IMR-90 (cell line): ENCODE measurements at regions not wholly inside any gene's neighbourhood (a gene's known extent, or its start where the extent isn't known, plus 50 kb on each side); places are given as distances from the start of the nearest gene placed in this dataset.

Experiments
- ATAC-seq: fragments of 200-7000 bp; cut with Tn5 transposase; 2 replicates; pipeline ENCODE4 v1.9.1; 2020; ENCODE audit warnings: low read depth, mild to moderate bottlenecking, moderate library complexity
- BruUV-seq: library from RNA; stranded (reverse); fragments of 400-500 nt; replicated peaks from 2 replicates; lab custom pipeline; 2021; lab: Mats Ljungman, UMichigan
- CTCF ChIA-PET: fragments of 300-600 bp; formaldehyde crosslinking; extraction: SDS; loops from one replicate; lab custom pipeline; 2021; ENCODE audit warnings: antibody characterized with exemption; lab: Yijun Ruan, JAX
- POLR2A ChIA-PET: fragments of 300-600 bp; sonication (Branson Sonifier 250); formaldehyde crosslinking; loops from one replicate; lab custom pipeline; 2022; ENCODE audit warnings: antibody characterized with exemption; ENCODE audit not compliant: unreplicated experiment; lab: Charles Lee
- DNase-seq: peaks from one replicate; pipeline ENCODE4 v3.0.0; 2013
- H2AFZ ChIP-seq: replicated peaks from 2 replicates; pipeline ENCODE3; 2013; ENCODE audit warnings: low read length, mild to moderate bottlenecking; ENCODE audit not compliant: poor library complexity
- H2AK5ac ChIP-seq: 2 replicates; pipeline ENCODE4 v1.6.1; 2013; ENCODE audit warnings: low read depth, low read length, inconsistent platforms
- H2AK9ac ChIP-seq: replicated peaks from 2 replicates; pipeline ENCODE3; 2013; ENCODE audit warnings: mild to moderate bottlenecking, low read depth, low read length, moderate library complexity; ENCODE audit not compliant: poor library complexity
- H2BK120ac ChIP-seq: 2 replicates; pipeline ENCODE4 v1.6.1; 2013; ENCODE audit warnings: low read depth, low read length, inconsistent platforms
- H2BK15ac ChIP-seq: 3 replicates; pipeline ENCODE4 v1.6.1; 2013; ENCODE audit warnings: low read depth, low read length, inconsistent platforms
- H2BK20ac ChIP-seq: 2 replicates; pipeline ENCODE4 v1.6.1; 2013; ENCODE audit warnings: low read depth, mild to moderate bottlenecking, inconsistent platforms, low read length, moderate library complexity
- H2BK5ac ChIP-seq: 2 replicates; pipeline ENCODE4 v1.6.1; 2013; ENCODE audit warnings: mild to moderate bottlenecking, low read depth, low read length, inconsistent platforms; ENCODE audit not compliant: poor library complexity, severe bottlenecking
- H3K14ac ChIP-seq: replicated peaks from 2 replicates; pipeline ENCODE4 v1.6.1; 2013; ENCODE audit warnings: low read depth, low read length, inconsistent platforms
- H3K18ac ChIP-seq: 2 replicates; pipeline ENCODE4 v1.6.1; 2013; ENCODE audit warnings: low read depth, low read length, control low read depth
- H3K23ac ChIP-seq: 2 replicates; pipeline ENCODE4 v1.6.1; 2013; ENCODE audit warnings: low read depth, low read length, inconsistent platforms
- H3K27ac ChIP-seq: 2 replicates; pipeline ENCODE4 v1.5.1; 2013; ENCODE audit warnings: mild to moderate bottlenecking, control low read depth, low read length; ENCODE audit not compliant: insufficient read depth
- H3K27me3 ChIP-seq: 2 replicates; pipeline ENCODE4 v1.6.1; 2013; ENCODE audit warnings: low read length; ENCODE audit not compliant: control insufficient read depth, insufficient read depth
- H3K36me3 ChIP-seq: 2 replicates; pipeline ENCODE4 v1.6.1; 2013; ENCODE audit warnings: low read length, mixed read lengths; ENCODE audit not compliant: control insufficient read depth, insufficient read depth
- H3K4ac ChIP-seq: 2 replicates; pipeline ENCODE4 v1.6.1; 2013; ENCODE audit warnings: low read depth, low read length, inconsistent platforms
- H3K4me1 ChIP-seq: 2 replicates; pipeline ENCODE4 v1.6.1; 2013; ENCODE audit warnings: low read length, mixed read lengths; ENCODE audit not compliant: control insufficient read depth, insufficient read depth
- H3K4me2 ChIP-seq: 2 replicates; pipeline ENCODE4 v1.6.1; 2013; ENCODE audit warnings: low read depth, mild to moderate bottlenecking, control low read depth, low read length, moderate library complexity
- H3K4me3 ChIP-seq: 2 replicates; pipeline ENCODE4 v1.5.1; 2013; ENCODE audit warnings: low read depth, mild to moderate bottlenecking, control low read depth, low read length, moderate library complexity; ENCODE audit not compliant: insufficient read depth
- H3K56ac ChIP-seq: 2 replicates; pipeline ENCODE4 v1.6.1; 2013; ENCODE audit warnings: low read length, inconsistent platforms; ENCODE audit not compliant: insufficient read depth; ENCODE audit errors: extremely low read depth
- H3K79me1 ChIP-seq, 2 experiments: 2 replicates each; pipeline ENCODE4 v1.6.1; 2013; ENCODE audit warnings: low read length in 2 of 2, inconsistent platforms in 1 of 2, low read depth in 1 of 2
- H3K9ac ChIP-seq: 2 replicates; pipeline ENCODE4 v1.6.1; 2013; ENCODE audit warnings: low read depth, low read length, control low read depth
- H3K9me1 ChIP-seq: 2 replicates; pipeline ENCODE4 v1.6.1; 2013; ENCODE audit warnings: low read length, inconsistent platforms; ENCODE audit not compliant: insufficient read depth
- H3K9me3 ChIP-seq: 2 replicates; pipeline ENCODE4 v1.6.1; 2013; ENCODE audit warnings: low read length; ENCODE audit not compliant: control insufficient read depth, insufficient read depth
- H4K20me1 ChIP-seq: 2 replicates; pipeline ENCODE4 v1.6.1; 2013; ENCODE audit warnings: low read length, inconsistent platforms; ENCODE audit not compliant: insufficient read depth
- H4K5ac ChIP-seq: 2 replicates; pipeline ENCODE4 v1.6.1; 2013; ENCODE audit warnings: mild to moderate bottlenecking, low read depth, low read length, control low read depth
- H4K8ac ChIP-seq, 2 experiments: 2 replicates each; pipeline ENCODE4 v1.6.1; 2013; ENCODE audit warnings: low read depth in 2 of 2, low read length in 2 of 2, control low read depth in 1 of 2, inconsistent platforms in 1 of 2
- H4K91ac ChIP-seq: 2 replicates; pipeline ENCODE4 v1.6.1; 2013; ENCODE audit warnings: low read depth, low read length, inconsistent platforms; ENCODE audit not compliant: insufficient read depth
- MAFK ChIP-seq: IDR thresholded peaks from 2 replicates; pipeline ENCODE4 v1.6.1; 2012; ENCODE audit warnings: low read depth, low read length, improper control_type of control experiment
- WGBS, 2 experiments: methylation state at CpG; one replicate each; pipeline versions ENCODE4 v1.1.5 to v1.1.7; 2013; ENCODE audit warnings: missing lambda C conversion rate in 2 of 2; ENCODE audit not compliant: insufficient read length in 1 of 2; ENCODE audit errors: extremely low coverage in 2 of 2; 5-methylcytosine and 5-hydroxymethylcytosine counted together
- dilution Hi-C: fragments of 300-500 bp; cut with HindIII; formaldehyde crosslinking; loops from one replicate; pipeline ENCODE4 v1.14.3; 2018; ENCODE audit warnings: low sequenced_read_pairs; ENCODE audit not compliant: unreplicated experiment
- in situ Hi-C: fragments of 300-500 bp; cut with MboI; formaldehyde crosslinking; loops from 3 replicates; pipeline ENCODE4 v1.14.3; 2019; ENCODE audit warnings: low sequenced_read_pairs, inconsistent platforms, mixed read lengths
- intact Hi-C: fragments of 100-400 bp; cut with micrococcal nuclease; formaldehyde crosslinking; loops from 2 replicates; pipeline ENCODE4 v1.10.0; 2022
- TF ChIP-seq, protein P1 (sequence below): fragments of 150-350 bp; IDR thresholded peaks from 2 replicates; pipeline ENCODE4 v1.6.1; 2017; ENCODE audit warnings: mild to moderate bottlenecking, antibody characterized with exemption, low read length, low read depth

DNA sequence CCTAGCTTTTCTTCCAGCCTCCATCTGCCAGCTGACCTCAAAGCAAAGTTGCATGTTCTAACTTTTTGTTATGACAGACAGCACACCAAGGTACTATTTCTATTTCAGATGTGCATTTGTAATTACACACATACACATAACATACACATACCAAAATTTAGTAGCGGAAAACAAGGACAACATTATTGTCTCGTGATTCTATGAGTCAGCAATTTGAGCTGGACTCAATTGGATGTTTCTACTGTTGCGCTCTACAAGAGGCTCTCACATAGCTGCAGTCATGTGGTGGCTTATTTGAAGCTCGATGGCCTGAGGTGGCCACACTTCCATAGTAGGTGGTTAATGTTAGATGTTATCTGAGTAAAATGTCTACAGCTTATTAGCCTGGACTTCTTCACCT is 1010.1 kb upstream of the B3GALT2 start:
- in situ Hi-C loops (no loop called here), dilution Hi-C loops (no loop called here), intact Hi-C loops (no loop called here)
- no peak overlapping the region for H4K91ac ChIP-seq
- DNase-seq = no peak
- H4K5ac ChIP-seq = no peak overlapping the region
- H2AFZ ChIP-seq = no peak overlapping the region
- no peaks in the 10 kb centered on the region for H3K79me1 ChIP-seq
- H3K9me1 ChIP-seq = no peaks in the 10 kb centered on the region
- H3K27me3 ChIP-seq = no peaks in the 10 kb centered on the region
- H3K27ac ChIP-seq = no peak overlapping the region
- H3K14ac ChIP-seq = no peak overlapping the region
- H3K4me2 ChIP-seq = no peak overlapping the region
- H3K4me1 ChIP-seq = no peaks in the 10 kb centered on the region
- no peak overlapping the region for H2BK20ac ChIP-seq
- no peak overlapping the region for H2AK5ac ChIP-seq
- no CpG with 5 or more reads among the region's 4 CpGs for WGBS, 2 experiments
- no peaks in the 10 kb centered on the region for H3K9me3 ChIP-seq
- H3K4me3 ChIP-seq = no peak overlapping the region
- no peak overlapping the region for H2BK15ac ChIP-seq
- H3K4ac ChIP-seq = no peak overlapping the region
- H4K20me1 ChIP-seq = no peaks in the 10 kb centered on the region
- H2AK9ac ChIP-seq = no peak overlapping the region
- H4K8ac ChIP-seq = no peak overlapping the region
- CTCF ChIA-PET = no interaction called here
- TF ChIP-seq MAFK = peak; percentile 70
- TF ChIP-seq, protein P1, sequence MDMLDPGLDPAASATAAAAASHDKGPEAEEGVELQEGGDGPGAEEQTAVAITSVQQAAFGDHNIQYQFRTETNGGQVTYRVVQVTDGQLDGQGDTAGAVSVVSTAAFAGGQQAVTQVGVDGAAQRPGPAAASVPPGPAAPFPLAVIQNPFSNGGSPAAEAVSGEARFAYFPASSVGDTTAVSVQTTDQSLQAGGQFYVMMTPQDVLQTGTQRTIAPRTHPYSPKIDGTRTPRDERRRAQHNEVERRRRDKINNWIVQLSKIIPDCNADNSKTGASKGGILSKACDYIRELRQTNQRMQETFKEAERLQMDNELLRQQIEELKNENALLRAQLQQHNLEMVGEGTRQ = no peak
- POLR2A ChIA-PET = no interaction called here
- no peak overlapping the region for H3K23ac ChIP-seq
- no peaks in the 10 kb centered on the region for H3K36me3 ChIP-seq
- H3K18ac ChIP-seq = no peak overlapping the region
- H2BK5ac ChIP-seq = no peak overlapping the region
- no peak overlapping the region for H3K9ac ChIP-seq
- H2BK120ac ChIP-seq = no peak overlapping the region
- no TSS peak for BruUV-seq
- H3K56ac ChIP-seq = no peak overlapping the region
- no peak for ATAC-seq
